Left renal pelvis (tissue), 4 donors: ENCODE measurements at regions not wholly inside any gene's neighbourhood (a gene's known extent, or its start where the extent isn't known, plus 50 kb on each side); places are given as distances from the start of the nearest gene placed in this dataset.
A peak's percentile ranks its signal among the peaks of the same experiment; 100 is the strongest.
"Not testable (repeated sequence)": the region's sequence is repeated elsewhere in the genome, so short reads cannot be mapped to it uniquely, and the experiment has no call there.

Source experiments
- DNase-seq, 4 donors: peaks; one replicate each; pipeline ENCODE4 v3.0.0-alpha.2; 2013; ENCODE audit warnings: low read depth in 4 of 4, low spot score in 3 of 4

- DNase-seq: peak; percentile 73 to 86 (median 80)
These were observed 115.0 kb upstream of the SHISA3 start for GRCh38 chr4:42282081-42282901.

GRCh38 chr4:42284030-42284429 lies 113.3 kb upstream of the SHISA3 start:
- no peak for DNase-seq

- not testable (repeated sequence) for DNase-seq
These were observed 108.4 kb upstream of the SHISA3 start for GRCh38 chr4:42288876-42289275.

GRCh38 chr4:42292192-42292591 lies 105.1 kb upstream of the SHISA3 start:
- DNase-seq: not testable (repeated sequence)

- no peak for DNase-seq
These were observed 103.1 kb upstream of the SHISA3 start for GRCh38 chr4:42293967-42294813.

- no peak for DNase-seq
These were observed 101.1 kb upstream of the SHISA3 start for GRCh38 chr4:42296196-42296595.

GRCh38 chr4:42302348-42302747 lies 94.9 kb upstream of the SHISA3 start:
- no peak for DNase-seq

- no peak for DNase-seq
These were observed 90.8 kb upstream of the SHISA3 start for GRCh38 chr4:42306221-42307109.

GRCh38 chr4:42308247-42308646 lies 89.0 kb upstream of the SHISA3 start:
- no peak for DNase-seq

GRCh38 chr4:42309361-42310260 lies 87.7 kb upstream of the SHISA3 start:
- DNase-seq: no peak

GRCh38 chr4:42310358-42310757 lies 86.9 kb upstream of the SHISA3 start:
- no peak for DNase-seq

GRCh38 chr4:42310806-42311205 lies 86.5 kb upstream of the SHISA3 start:
- no peak for DNase-seq

- DNase-seq: no peak
These were observed 85.7 kb upstream of the SHISA3 start for GRCh38 chr4:42311591-42311990.

GRCh38 chr4:42313420-42313819 lies 83.9 kb upstream of the SHISA3 start:
- not testable (repeated sequence) for DNase-seq

GRCh38 chr4:42313872-42314271 lies 83.4 kb upstream of the SHISA3 start:
- DNase-seq: no peak

GRCh38 chr4:42315231-42315630 lies 82.1 kb upstream of the SHISA3 start:
- DNase-seq: no peak

GRCh38 chr4:42320822-42321388 lies 76.4 kb upstream of the SHISA3 start:
- no peak for DNase-seq

GRCh38 chr4:42326040-42326439 lies 71.2 kb upstream of the SHISA3 start:
- DNase-seq: no peak

GRCh38 chr4:42326524-42326923 lies 70.8 kb upstream of the SHISA3 start:
- no peak for DNase-seq
